Left forelimb (tissue), 1 donor: ENCODE measurements at regions not wholly inside any gene's neighbourhood (a gene's known extent, or its start where the extent isn't known, plus 50 kb on each side); places are given as distances from the start of the nearest gene placed in this dataset.

Experiments
- DNase-seq: peaks from one replicate; pipeline ENCODE4 v3.0.0-alpha.2; 2018; ENCODE audit warnings: low spot score

- DNase-seq, result peak; percentile 61
These were observed 58.7 kb upstream of the ANTXRL start for GRCh38 chr10:46227936-46228562.

- peak; percentile 76 for DNase-seq
These were observed 58.2 kb upstream of the ANTXRL start for GRCh38 chr10:46228563-46229071.

DNA sequence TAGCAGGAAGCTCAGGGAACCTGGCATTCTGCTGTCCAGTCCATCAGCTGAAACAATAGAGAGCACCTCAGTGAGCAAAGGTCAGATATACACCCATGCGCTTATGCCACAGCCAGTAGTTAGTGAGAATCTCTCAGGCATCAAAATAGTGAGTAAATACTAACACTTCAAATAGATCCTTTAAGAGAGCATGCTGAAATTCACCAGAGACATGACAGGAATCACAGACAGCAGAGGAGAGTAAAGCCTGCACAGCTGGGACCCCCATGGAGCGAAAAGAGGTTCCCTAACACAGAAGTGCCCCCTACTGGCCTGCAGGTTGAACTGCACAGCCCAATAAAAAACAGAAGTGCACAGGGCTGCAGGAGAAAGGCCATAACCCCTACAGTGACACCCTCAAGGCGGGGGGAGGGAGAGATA, 57.6 kb upstream of the ANTXRL start:
- DNase-seq, result peak; percentile 44

DNA sequence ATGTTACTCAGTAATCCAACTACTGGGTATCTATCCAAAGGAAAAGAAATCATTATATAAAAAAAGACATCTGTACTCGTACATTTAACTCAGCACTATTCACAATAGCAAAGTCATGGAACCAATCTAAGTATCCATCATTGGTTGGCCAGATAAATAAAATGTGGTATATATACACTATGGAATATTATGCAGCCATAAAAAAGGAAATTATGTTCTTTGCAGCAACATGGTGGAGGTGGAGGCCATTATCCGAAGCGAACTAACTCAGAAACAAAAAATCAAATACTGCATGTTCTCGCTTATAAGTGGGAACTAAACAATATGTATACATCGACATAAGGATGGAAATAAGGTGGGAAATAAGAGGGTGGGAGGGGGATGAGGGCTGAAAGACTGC, 56.2 kb upstream of the ANTXRL start:
- DNase-seq, result no peak

GRCh38 chr10:46231087-46231486, 55.7 kb upstream of the ANTXRL start:
- peak; percentile 18 for DNase-seq

GRCh38 chr10:46232084-46232483, 54.7 kb upstream of the ANTXRL start:
- peak; percentile 36 for DNase-seq

DNA sequence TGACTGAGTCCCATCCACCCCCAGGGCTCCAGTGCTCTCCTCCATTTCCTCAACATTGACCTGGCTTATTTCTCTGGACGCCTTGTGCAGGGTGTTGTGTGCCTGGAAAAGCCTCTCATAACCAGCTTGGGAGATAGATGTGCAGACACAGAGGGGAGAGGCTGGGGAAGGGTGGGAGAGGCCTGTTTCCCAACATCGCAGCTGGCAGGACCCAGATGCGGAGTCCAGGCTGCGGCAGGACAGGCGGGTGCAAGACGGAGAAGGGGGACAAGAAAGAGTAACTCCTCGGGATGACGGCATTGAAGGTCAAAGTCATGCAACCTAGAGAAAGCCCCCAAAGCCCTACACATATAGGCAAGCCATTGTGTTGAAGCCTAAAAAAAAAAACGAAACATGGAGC, 54.1 kb upstream of the ANTXRL start:
- peak; percentile 25 for DNase-seq

DNA sequence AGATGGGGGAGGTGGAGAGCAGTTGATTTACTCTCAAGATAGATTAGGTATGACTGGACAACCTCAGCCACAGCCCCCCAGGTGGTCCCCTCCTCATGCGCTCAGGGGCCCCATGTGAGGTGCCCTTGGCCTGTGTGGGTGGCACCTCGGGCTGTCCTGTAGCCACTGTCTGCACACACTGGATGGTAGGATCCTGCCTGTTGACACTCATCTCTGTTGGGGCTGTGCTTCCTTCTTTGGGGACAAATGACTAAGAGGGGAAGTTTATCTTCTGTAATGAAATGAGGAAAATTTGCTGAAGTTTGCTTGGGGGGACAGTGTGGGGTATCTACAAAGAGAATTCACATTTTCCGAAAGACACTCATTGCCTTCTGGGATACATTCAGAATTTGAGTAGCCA, 53.6 kb upstream of the ANTXRL start:
- DNase-seq, result peak; percentile 12

- DNase-seq, result peak; percentile 17
These were observed 52.8 kb upstream of the ANTXRL start for GRCh38 chr10:46234026-46234425.

- peak; percentile 48 for DNase-seq
These were observed 52.3 kb upstream of the ANTXRL start for GRCh38 chr10:46234431-46235060.

- DNase-seq, result peak; percentile 26
These were observed 50.9 kb upstream of the ANTXRL start for GRCh38 chr10:46235705-46236545.

DNA sequence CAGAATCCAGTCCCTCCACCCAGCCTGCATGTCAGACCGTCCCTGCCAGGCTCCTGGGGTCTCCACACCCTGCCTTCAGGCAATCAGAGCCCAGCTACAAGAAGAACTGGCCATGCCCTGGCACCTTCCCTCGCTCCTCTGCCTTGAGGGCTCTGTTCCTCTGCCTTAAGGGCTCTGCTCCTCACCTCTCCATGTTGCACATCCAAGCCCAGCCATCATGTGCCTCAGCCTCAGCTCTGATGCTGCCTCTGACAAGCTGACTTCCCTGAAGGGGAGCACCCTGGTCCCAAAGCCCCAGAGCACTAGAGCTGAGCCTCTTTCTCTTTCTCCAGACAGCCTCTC, 50.3 kb upstream of the ANTXRL start:
- DNase-seq, result no peak

DNA sequence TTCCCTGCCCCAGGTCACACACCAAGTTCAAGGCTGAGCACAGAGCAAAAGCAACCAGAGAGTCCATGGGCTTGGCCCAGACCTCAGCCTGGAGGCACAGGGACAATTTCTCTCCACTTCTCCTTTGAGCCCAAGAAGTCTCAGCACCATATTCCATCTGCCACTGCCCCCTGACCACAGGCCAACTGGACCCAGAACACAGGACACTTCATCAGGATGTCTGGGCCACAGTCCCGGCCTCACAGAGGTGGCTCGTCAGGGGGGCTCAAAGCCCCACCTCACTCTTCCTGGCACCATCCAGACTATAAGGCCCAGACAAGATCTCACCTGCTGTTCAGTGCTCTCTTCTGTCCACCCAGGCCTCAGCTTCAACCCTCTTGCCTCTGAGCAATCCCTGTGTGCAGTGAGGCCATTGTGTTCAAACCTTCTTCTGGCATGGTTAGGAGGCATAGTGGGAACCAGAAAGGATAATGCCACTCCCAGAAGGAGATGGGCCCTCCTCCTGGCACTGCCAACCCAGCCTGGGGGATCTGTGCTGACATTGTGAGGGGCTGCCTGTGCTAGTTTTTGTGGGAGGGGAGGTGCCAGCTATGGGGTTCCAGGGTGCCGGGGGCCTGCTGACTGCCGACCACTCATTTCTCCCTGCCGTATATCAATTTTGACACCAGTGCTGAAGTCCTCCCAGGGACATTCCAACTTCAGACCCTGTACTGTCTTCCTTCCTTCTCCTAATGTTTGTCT, 49.7 kb upstream of the ANTXRL start:
- DNase-seq, result peak; percentile 45
